ENCODE measurements at regions not wholly inside any gene's neighbourhood (a gene's known extent, or its start where the extent isn't known, plus 50 kb on each side); places are given as distances from the start of the nearest gene placed in this dataset.

- no peak for DNase-seq
Measured at GRCh38 chr2:126990605-126991532, 92.2 kb downstream of the TEX51 start.

GRCh38 chr2:126994340-126994777, 95.7 kb downstream of the TEX51 start:
- no peak for DNase-seq

- no peak for DNase-seq
Measured at GRCh38 chr2:126995621-126996377, 97.1 kb downstream of the TEX51 start.

- no peak for DNase-seq
Measured at GRCh38 chr2:126996378-126996699, 97.6 kb downstream of the TEX51 start.
